H1 (cell line): ENCODE measurements at regions not wholly inside any gene's neighbourhood (a gene's known extent, or its start where the extent isn't known, plus 50 kb on each side); places are given as distances from the start of the nearest gene placed in this dataset.

ENCODE experiments used
- CTCF ChIA-PET: fragments of 300-600 bp; sonication (Branson Sonifier 250); formaldehyde crosslinking; loops from one replicate; lab custom pipeline; 2021; ENCODE audit not compliant: partially characterized antibody; lab: Charles Lee
- POLR2A ChIA-PET: fragments of 300-600 bp; sonication (Branson Sonifier 250); formaldehyde crosslinking; loops from one replicate; lab custom pipeline; 2021; ENCODE audit warnings: inconsistent platforms; ENCODE audit not compliant: partially characterized antibody; lab: Charles Lee
- DNase-seq, 2 experiments: peaks; one replicate each; pipeline versions ENCODE4 v3.0.0 to v3.0.0-alpha.2; 2010 to 2022; ENCODE audit warnings: low spot score in 2 of 2, low read depth in 1 of 2, mixed read lengths in 1 of 2
- FAIRE-seq: peaks from 2 replicates; lab custom pipeline; 2011; peaks lifted over from hg19 to GRCh38; lab: Jason Lieb, UNC
- H2AFZ ChIP-seq: 2 replicates; pipeline ENCODE4 v1.8.1; 2012; ENCODE audit warnings: low read length, inconsistent platforms
- H2AK5ac ChIP-seq: 2 replicates; pipeline ENCODE4 v1.6.1; 2013; ENCODE audit warnings: low read depth, low read length
- H2BK120ac ChIP-seq: replicated peaks from 2 replicates; pipeline ENCODE3; 2013; ENCODE audit warnings: low read depth, low read length, inconsistent platforms
- H2BK12ac ChIP-seq: 2 replicates; pipeline ENCODE4 v1.6.1; 2013; ENCODE audit warnings: low read depth, low read length
- H2BK15ac ChIP-seq: 2 replicates; pipeline ENCODE4 v1.6.1; 2013; ENCODE audit warnings: low read length
- H2BK20ac ChIP-seq: 2 replicates; pipeline ENCODE4 v1.6.1; 2013; ENCODE audit warnings: low read length
- H2BK5ac ChIP-seq: 2 replicates; pipeline ENCODE4 v1.6.1; 2013; ENCODE audit warnings: low read depth, low read length
- H3K14ac ChIP-seq: 2 replicates; pipeline ENCODE4 v1.6.1; 2013; ENCODE audit warnings: inconsistent platforms; ENCODE audit not compliant: insufficient read length
- H3K18ac ChIP-seq: 2 replicates; pipeline ENCODE4 v1.6.1; 2013; ENCODE audit warnings: low read length; ENCODE audit errors: extremely low read depth
- H3K23ac ChIP-seq: 2 replicates; pipeline ENCODE4 v1.6.1; 2013; ENCODE audit warnings: inconsistent platforms; ENCODE audit not compliant: insufficient read length
- H3K23me2 ChIP-seq: 2 replicates; pipeline ENCODE4 v1.6.1; 2013; ENCODE audit warnings: low read depth, low read length
- H3K27ac ChIP-seq: 2 replicates; pipeline ENCODE4 v1.6.1; 2011; ENCODE audit warnings: low read depth, low read length, inconsistent platforms
- H3K27me3 ChIP-seq, 4 experiments: replicated peaks in 1 of 4; 1 replicate in 1 of 4; 2 replicates in 3 of 4; pipeline versions ENCODE4 v1.6.1 to v1.8.1; 2011 to 2013; ENCODE audit warnings: low read length in 3 of 4, mild to moderate bottlenecking in 3 of 4, inconsistent platforms in 2 of 4, mixed read lengths in 2 of 4, moderate library complexity in 1 of 4; ENCODE audit not compliant: control insufficient read depth in 3 of 4, insufficient read depth in 3 of 4; ENCODE audit errors: extremely low read depth in 1 of 4
- H3K36me3 ChIP-seq, 4 experiments: 2 replicates each; pipeline versions ENCODE4 v1.6.1 to v1.8.1; 2011 to 2013; ENCODE audit warnings: mild to moderate bottlenecking in 4 of 4, low read length in 3 of 4, moderate library complexity in 2 of 4, control low read depth in 1 of 4, inconsistent platforms in 1 of 4; ENCODE audit not compliant: insufficient read depth in 4 of 4, control insufficient read depth in 2 of 4
- H3K4ac ChIP-seq: replicated peaks from 2 replicates; pipeline ENCODE3; 2013; ENCODE audit warnings: low read length, low read depth, mixed read lengths, inconsistent platforms; ENCODE audit not compliant: insufficient read length
- H3K4me1 ChIP-seq, 4 experiments: replicated peaks in 1 of 4; 1 replicate in 1 of 4; 2 replicates in 3 of 4; pipeline versions ENCODE4 v1.6.1 to v1.8.1; 2011 to 2013; ENCODE audit warnings: low read length in 3 of 4, inconsistent platforms in 2 of 4, mixed read lengths in 1 of 4; ENCODE audit not compliant: insufficient read depth in 4 of 4, control insufficient read depth in 3 of 4
- H3K4me2 ChIP-seq, 2 experiments: 2 replicates each; pipeline versions ENCODE4 v1.6.1 to v1.8.1; 2011 to 2013; ENCODE audit warnings: low read depth in 2 of 2, low read length in 2 of 2, control low read depth in 1 of 2, inconsistent platforms in 1 of 2, mild to moderate bottlenecking in 1 of 2; ENCODE audit not compliant: insufficient read depth in 1 of 2
- H3K4me3 ChIP-seq, 4 experiments: fragments of 200-600, 300-600 bp in 1 of 4; sonication (generic), shearing (Covaris generic), sonication (Bioruptor Twin) in 1 of 4; 2 replicates each; pipeline versions ENCODE4 v1.5.1 to v1.8.1; 2011 to 2016; ENCODE audit warnings: low read length in 4 of 4, low read depth in 3 of 4, control low read depth in 2 of 4, inconsistent platforms in 2 of 4, mild to moderate bottlenecking in 2 of 4, mixed read lengths in 1 of 4, moderate library complexity in 1 of 4; ENCODE audit not compliant: insufficient read depth in 2 of 4; ENCODE audit errors: extremely low read depth in 1 of 4
- H3K56ac ChIP-seq: replicated peaks from 2 replicates; pipeline ENCODE3; 2013; ENCODE audit warnings: low read depth, mild to moderate bottlenecking, mixed read lengths, low read length, inconsistent platforms; ENCODE audit not compliant: insufficient read length
- H3K79me1 ChIP-seq: 2 replicates; pipeline ENCODE4 v1.6.1; 2013; ENCODE audit warnings: low read depth, low read length, control low read depth
- H3K79me2 ChIP-seq, 2 experiments: 2 replicates each; pipeline versions ENCODE4 v1.6.1 to v1.8.1; 2012 to 2013; ENCODE audit warnings: low read length in 2 of 2, mild to moderate bottlenecking in 2 of 2, inconsistent platforms in 1 of 2; ENCODE audit not compliant: insufficient read depth in 2 of 2, control insufficient read depth in 1 of 2
- H3K9ac ChIP-seq, 4 experiments: replicated peaks in 1 of 4; 1 replicate in 1 of 4; 2 replicates in 3 of 4; pipeline versions ENCODE4 v1.6.1 to v1.8.1; 2011 to 2013; ENCODE audit warnings: low read depth in 3 of 4, low read length in 3 of 4, control low read depth in 2 of 4, mild to moderate bottlenecking in 2 of 4, moderate library complexity in 2 of 4, inconsistent platforms in 1 of 4; ENCODE audit errors: extremely low read depth in 1 of 4
- H3K9me3 ChIP-seq, 2 experiments: 2 replicates each; pipeline versions ENCODE4 v1.6.1 to v1.8.1; 2012 to 2013; ENCODE audit warnings: mild to moderate bottlenecking in 2 of 2, moderate library complexity in 2 of 2, control low read depth in 1 of 2, inconsistent platforms in 1 of 2, low read depth in 1 of 2, low read length in 1 of 2, mixed read lengths in 1 of 2; ENCODE audit not compliant: insufficient read depth in 2 of 2
- H4K20me1 ChIP-seq, 2 experiments: replicated peaks in 1 of 2; 2 replicates each; pipeline versions ENCODE3 to v1.8.1; 2011 to 2013; ENCODE audit warnings: inconsistent platforms in 2 of 2, low read length in 2 of 2, mild to moderate bottlenecking in 1 of 2; ENCODE audit not compliant: insufficient read depth in 2 of 2, control insufficient read depth in 1 of 2
- H4K5ac ChIP-seq: 2 replicates; pipeline ENCODE4 v1.6.1; 2013; ENCODE audit warnings: low read length, low read depth, mixed read lengths, inconsistent platforms; ENCODE audit not compliant: insufficient read length
- H4K8ac ChIP-seq: 2 replicates; pipeline ENCODE4 v1.8.0; 2013; ENCODE audit warnings: mild to moderate bottlenecking, moderate library complexity, low read length, inconsistent platforms; ENCODE audit not compliant: insufficient read depth; ENCODE audit errors: extremely low read depth
- H4K91ac ChIP-seq: replicated peaks from 2 replicates; pipeline ENCODE3; 2013; ENCODE audit warnings: low read length, mixed read lengths, inconsistent platforms; ENCODE audit not compliant: insufficient read length
- SRF ChIP-seq: IDR thresholded peaks from 2 replicates; pipeline ENCODE4 v1.6.1; 2011; ENCODE audit warnings: mild to moderate bottlenecking, low read depth, low read length, moderate library complexity
- WGBS, 2 experiments: shearing (Covaris generic) in 1 of 2; methylation state at CpG; one replicate each; pipeline versions ENCODE4 v1.1.6 to v1.1.7; 2013 to 2015; ENCODE audit warnings: low lambda C conversion rate in 2 of 2, mixed read lengths in 2 of 2, inconsistent platforms in 1 of 2, low coverage in 1 of 2, missing lambda C conversion rate in 1 of 2; ENCODE audit not compliant: insufficient replicate concordance in 2 of 2, insufficient coverage in 1 of 2, insufficient read length in 1 of 2; ENCODE audit errors: extremely low coverage in 1 of 2, missing lambda C conversion rate in 1 of 2; 5-methylcytosine and 5-hydroxymethylcytosine counted together

- H3K27ac ChIP-seq, result no peak overlapping the region
- no peak overlapping the region for H2BK12ac ChIP-seq
- no peak overlapping the region for H3K9ac ChIP-seq
- no peak overlapping the region for H3K18ac ChIP-seq
- no peak overlapping the region for H2BK120ac ChIP-seq
- ChIA-PET POLR2A (interaction anchor here (0.6 kb wide), 1 partner anchor 22 kb away, joined by 3 read pairs; no protein-coding TSS in a partner anchor), CTCF (interaction anchor here (1.4 kb wide), 1 partner anchor 12 kb away, joined by 4 read pairs; no protein-coding TSS in a partner anchor)
- H2BK5ac ChIP-seq, result no peak overlapping the region
- H4K20me1 ChIP-seq, result no peaks in the 10 kb centered on the region
- no peak overlapping the region for H4K8ac ChIP-seq
- H3K36me3 ChIP-seq, result no peaks in the 10 kb centered on the region
- H3K79me1 ChIP-seq, result no peaks in the 10 kb centered on the region
- H3K23ac ChIP-seq, result no peak overlapping the region
- H2AK5ac ChIP-seq, result no peak overlapping the region
- H3K4me1 ChIP-seq, result peaks cover 0 to 4% (median 2%) of the 10 kb centered on the region in 4 experiments; a peak in 3 of 7 replicates
- DNase-seq, result no peak
- no peak overlapping the region for H4K91ac ChIP-seq
- no peak overlapping the region for H4K5ac ChIP-seq
- H3K23me2 ChIP-seq, result no peaks in the 10 kb centered on the region
- no peak overlapping the region for H3K4me2 ChIP-seq
- no peak overlapping the region for H3K14ac ChIP-seq
- H3K56ac ChIP-seq, result no peak overlapping the region
- no peak overlapping the region for H3K4me3 ChIP-seq
- no peak for FAIRE-seq
- H2BK15ac ChIP-seq, result no peak overlapping the region
- 74% methylated on average over 1 of the region's 1 CpG; no CpG with 5 or more reads in 1 of the 2 experiments for WGBS, 2 experiments
- no peak overlapping the region for H2BK20ac ChIP-seq
- no peaks in the 10 kb centered on the region for H3K9me3 ChIP-seq
- no peaks in the 10 kb centered on the region for H3K27me3 ChIP-seq
- no peak for TF ChIP-seq SRF
- TF ChIP-seq, all 59 proteins: peak for 0
- Histone ChIP-seq H3K4ac (no peak overlapping the region), H2AFZ (no peak overlapping the region), H3K79me2 (no peaks in the 10 kb centered on the region)
Observed at GRCh38 chr1:209062863-209063262, 520.7 kb upstream of the CAMK1G start.
